ENCODE measurements at regions not wholly inside any gene's neighbourhood (a gene's known extent, or its start where the extent isn't known, plus 50 kb on each side); places are given as distances from the start of the nearest gene placed in this dataset.

DNA sequence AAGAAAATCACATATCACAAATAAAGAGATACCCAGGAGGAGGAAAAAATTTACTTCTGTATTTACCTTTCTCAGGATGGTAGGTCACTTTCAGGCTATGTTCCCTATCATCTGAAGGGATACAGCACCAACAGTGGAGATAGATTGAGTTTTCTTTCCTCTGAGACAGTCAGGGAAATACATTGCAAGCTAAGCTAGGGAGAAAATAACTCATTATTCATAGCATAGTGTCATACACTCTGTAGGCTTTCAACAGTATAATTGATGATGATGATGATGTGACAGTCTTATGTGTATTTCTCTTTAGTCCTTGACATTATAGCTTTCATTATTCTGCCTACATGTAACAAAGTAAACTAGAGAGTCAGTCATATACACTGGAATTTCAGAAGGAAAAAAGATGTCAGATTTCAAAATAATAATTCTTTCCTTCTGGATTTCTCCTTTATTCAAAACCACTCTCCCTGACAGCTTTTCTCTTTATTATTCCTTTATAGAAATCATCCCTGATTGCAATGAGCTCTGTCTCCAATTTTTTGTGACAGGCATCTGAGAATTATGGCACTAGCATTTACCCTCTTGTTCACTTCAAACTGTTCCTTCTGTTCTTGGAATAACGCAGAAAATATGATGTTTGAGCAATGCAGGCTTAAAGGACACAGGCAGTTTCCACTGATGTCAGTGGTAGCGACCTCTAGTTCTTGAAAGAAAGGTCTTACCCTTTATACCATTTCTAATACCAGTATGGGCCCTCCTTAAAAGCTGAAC is 169.1 kb upstream of the EPHA5 start:
- DNase-seq, result no peak

- DNase-seq, result no peak
Observed at GRCh38 chr4:65834707-65835106, 164.4 kb upstream of the EPHA5 start.

GRCh38 chr4:65831828-65832227 is 161.5 kb upstream of the EPHA5 start:
- no peak for DNase-seq

- no peak for DNase-seq
Observed at GRCh38 chr4:65825116-65825753, 154.9 kb upstream of the EPHA5 start.

- DNase-seq, result no peak
Observed at GRCh38 chr4:65819192-65819591, 148.9 kb upstream of the EPHA5 start.

GRCh38 chr4:65805936-65806335 is 135.6 kb upstream of the EPHA5 start:
- DNase-seq, result no peak

GRCh38 chr4:65799513-65799912 is 129.2 kb upstream of the EPHA5 start:
- no peak for DNase-seq

DNA sequence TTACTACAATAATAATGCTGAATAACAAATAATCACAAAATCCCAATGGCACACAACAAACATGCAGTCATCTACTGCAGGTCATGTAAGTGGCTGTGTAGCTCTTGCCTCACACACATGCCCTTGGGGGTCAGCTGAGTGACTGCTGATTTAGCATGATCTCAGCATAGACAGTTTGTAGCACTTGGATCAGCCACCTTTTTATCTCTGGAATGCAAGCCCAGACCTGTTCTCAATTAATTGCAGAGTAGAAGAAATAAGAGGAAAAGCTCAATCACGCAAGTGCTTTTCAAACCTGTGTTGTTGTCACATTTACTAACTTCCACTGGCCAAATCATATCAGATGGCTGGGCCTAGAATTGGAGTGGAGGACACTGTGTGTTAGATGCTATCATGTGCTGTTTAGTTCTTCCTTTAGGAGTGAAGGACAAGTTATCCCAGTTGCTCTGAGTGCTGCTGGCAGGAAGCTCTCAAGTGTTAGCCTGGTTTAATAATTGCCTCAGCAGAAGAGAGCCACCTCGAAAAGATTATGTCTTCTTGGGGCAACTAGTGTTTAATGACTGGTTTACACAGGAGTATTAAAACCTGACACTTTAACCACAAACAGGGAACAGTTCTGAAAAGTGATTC is 128.3 kb upstream of the EPHA5 start:
- DNase-seq, result peak; percentile 80

DNA sequence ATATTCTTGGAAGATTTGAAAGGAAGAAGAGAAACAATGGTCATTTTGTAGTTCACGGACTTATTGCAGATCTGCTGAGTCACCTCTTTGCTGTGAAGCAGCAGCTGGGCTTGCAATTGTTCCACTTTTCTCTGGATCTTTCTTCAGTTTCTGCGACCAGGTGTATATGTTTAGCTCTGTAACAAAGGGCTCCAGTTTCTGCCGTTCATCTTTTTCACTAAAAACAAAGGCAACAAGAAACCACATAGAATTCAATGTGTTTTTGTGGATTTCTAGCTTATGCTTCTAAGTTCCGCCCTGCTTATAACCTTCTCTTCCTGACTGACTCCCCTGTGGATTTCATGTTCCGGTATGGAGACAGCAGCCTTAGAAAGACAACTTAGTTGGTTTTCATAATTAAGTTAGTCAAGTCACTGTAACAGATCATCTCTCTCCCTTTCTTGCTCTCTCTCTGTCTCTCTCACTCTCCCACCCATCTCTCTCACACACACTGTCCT is 121.6 kb upstream of the EPHA5 start:
- DNase-seq, result no peak

GRCh38 chr4:65791111-65791811 is 121.0 kb upstream of the EPHA5 start:
- DNase-seq, result no peak

- no peak for DNase-seq
Observed at GRCh38 chr4:65789805-65790204, 119.5 kb upstream of the EPHA5 start.

DNA sequence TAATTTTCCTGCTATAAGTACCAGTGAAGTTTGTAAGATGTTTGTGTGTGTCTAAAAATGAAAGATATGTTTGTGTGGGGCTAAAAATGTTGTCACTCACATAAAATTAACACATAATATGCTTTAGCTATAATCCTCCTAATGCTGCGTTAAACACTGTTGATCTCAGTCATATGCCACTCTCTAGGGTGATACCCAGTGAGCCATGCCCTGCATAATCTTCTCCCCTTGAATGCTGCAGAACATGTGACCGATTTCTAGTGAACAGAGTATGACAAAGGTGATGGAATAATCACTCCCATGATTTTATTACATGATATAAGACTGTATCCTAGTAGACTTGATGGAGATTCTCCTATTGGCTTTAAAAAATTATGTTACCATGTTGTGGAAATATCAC is 119.1 kb upstream of the EPHA5 start:
- DNase-seq, result no peak

GRCh38 chr4:65777270-65777669 is 107.0 kb upstream of the EPHA5 start:
- no peak for DNase-seq

- no peak for DNase-seq
Observed at GRCh38 chr4:65773636-65774035, 103.3 kb upstream of the EPHA5 start.

- no peak for DNase-seq
Observed at GRCh38 chr4:65747386-65747785, 77.1 kb upstream of the EPHA5 start.

DNA sequence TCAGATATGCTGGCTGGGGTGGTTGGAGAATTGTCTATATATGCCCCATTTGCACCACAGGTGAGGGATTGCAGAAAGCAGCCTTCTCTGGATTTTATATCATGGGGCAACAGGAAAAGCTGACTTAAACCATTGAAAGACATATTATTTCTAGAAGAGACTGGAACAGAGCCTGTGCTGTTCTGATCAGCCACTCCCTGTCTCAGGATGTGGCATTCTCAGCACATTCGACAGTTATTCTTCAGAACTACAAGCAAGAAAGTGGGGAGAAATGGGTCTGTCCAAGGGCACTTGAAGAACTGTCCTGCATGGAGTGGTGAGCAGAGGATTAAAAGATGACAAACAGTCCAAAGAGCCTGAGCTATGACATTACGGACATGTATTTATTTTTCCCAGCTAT is 67.8 kb upstream of the EPHA5 start:
- no peak for DNase-seq

- no peak for DNase-seq
Observed at GRCh38 chr4:65737672-65738071, 67.4 kb upstream of the EPHA5 start.

GRCh38 chr4:65724973-65725372 is 54.7 kb upstream of the EPHA5 start:
- DNase-seq, result no peak
